GM18868 (cell line): ENCODE measurements at regions not wholly inside any gene's neighbourhood (a gene's known extent, or its start where the extent isn't known, plus 50 kb on each side); places are given as distances from the start of the nearest gene placed in this dataset.
"Not testable (repeated sequence)": the region's sequence is repeated elsewhere in the genome, so short reads cannot be mapped to it uniquely, and the experiment has no call there.

Experiments
- ATAC-seq: cut with Tn5 transposase; IDR thresholded peaks from one replicate; pipeline ENCODE4 v1.9.1; 2021; ENCODE audit warnings: mild to moderate bottlenecking, moderate library complexity; ENCODE audit not compliant: unreplicated experiment

- ATAC-seq, result no peak
Observed at GRCh38 chr1:234922987-234923386, 205.7 kb downstream of the TOMM20 start.

- ATAC-seq, result no peak
Observed at GRCh38 chr1:234921266-234922062, 207.2 kb downstream of the TOMM20 start.

- ATAC-seq, result no peak
Observed at GRCh38 chr1:234920843-234921140, 207.8 kb downstream of the TOMM20 start.

- no peak for ATAC-seq
Observed at GRCh38 chr1:234920136-234920842, 208.3 kb downstream of the TOMM20 start.

DNA sequence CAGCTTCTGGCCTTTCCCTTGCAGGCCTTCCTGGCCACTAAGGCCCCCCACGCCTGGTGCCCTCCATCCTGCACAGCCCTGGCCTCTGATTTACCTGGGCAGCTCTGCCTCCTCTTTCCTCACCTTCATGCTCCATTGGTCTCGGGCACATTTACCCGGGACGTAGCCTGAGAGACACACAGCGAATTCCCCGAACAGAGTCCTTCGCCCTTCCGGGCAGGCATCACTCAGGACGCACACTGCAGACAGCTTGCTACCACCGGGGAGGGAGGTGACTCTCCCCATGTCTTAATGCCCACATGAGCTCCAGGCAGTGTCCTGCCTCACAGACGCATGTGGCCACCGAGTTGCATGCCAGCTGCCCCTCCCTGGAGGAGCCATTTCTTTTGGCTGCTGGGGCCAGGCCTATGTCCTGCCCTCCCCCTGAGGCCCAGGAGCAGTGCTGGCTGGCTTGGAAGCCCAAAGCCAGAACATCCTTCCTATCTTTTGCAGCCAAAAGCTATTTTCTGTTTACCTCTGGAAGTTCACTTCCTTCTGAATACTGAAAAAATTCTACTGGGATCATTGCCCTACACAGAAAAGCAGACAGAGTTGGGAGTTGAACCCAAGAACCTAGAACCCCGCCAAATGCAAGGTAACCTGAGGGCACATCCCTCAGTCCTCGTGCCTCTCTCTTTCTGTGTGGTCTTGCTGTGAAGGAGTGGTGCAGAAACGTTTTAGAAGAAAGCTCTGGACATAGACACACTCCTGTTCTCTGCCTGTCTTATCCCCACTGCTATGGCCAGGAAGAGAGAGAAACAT is 209.5 kb downstream of the TOMM20 start:
- ATAC-seq, result no peak

- no peak for ATAC-seq
Observed at GRCh38 chr1:234918181-234918841, 210.3 kb downstream of the TOMM20 start.

DNA sequence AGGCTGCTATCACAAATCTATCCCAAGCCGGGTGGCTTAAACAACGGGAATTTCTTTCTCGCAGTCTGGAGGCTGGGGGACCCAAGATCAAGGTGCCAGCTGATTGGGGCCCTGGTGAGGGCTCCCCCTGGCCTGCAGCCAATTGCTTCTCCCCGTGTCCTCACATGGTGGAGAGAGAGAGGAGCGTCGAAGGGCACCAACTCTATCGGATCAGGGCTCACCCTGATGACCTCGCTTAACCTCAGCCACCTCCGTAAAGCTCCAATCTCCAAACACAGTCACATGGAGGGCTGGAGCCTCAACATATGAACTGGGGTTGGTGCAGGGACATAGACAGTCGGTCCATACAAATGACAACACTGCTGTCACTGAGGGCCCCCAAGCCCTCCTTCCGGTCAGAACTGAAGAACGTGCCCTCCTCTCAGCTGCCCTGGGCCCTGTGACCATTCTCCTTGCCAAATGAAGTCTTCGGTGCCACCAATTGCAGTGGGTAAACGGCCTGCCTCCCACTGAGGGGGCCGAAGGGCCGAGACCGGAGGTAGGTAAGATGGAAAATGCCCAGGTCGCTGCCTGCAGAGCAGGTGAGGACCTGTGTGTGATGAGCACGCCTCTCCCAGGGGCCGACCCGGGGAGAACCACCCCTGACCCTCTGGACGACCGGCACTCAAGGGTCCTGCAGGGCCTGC is 211.0 kb downstream of the TOMM20 start:
- ATAC-seq, result no peak

DNA sequence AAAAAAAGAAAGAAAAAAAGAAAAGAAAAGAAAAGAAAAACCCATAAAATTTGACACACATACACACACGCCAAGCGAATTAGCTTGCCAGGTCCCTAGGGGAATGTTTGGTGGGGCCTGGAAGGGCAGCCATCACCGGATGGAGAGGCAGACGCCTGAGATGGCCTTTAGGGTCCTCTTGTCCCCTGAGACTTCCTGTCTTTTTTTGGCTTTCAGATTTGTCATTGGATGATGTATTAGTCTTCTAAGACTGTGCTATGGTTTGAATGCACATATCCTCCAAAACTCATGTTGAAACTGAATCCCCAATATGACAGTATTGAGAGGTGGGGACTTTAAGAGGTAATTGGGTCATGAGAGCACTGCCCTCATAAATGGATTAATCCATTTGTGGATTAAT is 211.8 kb downstream of the TOMM20 start:
- ATAC-seq, result no peak

- no peak for ATAC-seq
Observed at GRCh38 chr1:234915924-234916675, 212.5 kb downstream of the TOMM20 start.

- ATAC-seq, result no peak
Observed at GRCh38 chr1:234914606-234915290, 213.9 kb downstream of the TOMM20 start.

DNA sequence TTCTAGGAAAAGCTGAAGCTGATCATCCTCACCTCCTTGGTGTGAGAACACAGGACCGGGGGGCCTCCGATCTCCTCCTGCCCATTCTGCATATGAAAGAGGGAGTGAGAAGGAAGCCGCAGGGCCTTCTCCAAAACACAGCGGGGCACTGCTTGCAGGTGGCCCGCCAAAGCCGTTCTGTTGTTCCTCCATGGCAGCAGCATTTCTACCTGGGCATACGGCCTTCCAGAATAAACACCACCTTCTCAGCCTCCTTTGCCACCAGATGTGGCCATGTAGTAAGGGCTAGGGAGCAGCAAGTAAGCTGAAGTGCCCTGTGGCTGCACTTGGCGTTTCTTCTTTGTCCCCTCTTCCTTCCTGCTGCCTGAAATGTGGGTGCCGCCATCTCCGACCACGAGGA is 214.9 kb downstream of the TOMM20 start:
- ATAC-seq, result no peak

DNA sequence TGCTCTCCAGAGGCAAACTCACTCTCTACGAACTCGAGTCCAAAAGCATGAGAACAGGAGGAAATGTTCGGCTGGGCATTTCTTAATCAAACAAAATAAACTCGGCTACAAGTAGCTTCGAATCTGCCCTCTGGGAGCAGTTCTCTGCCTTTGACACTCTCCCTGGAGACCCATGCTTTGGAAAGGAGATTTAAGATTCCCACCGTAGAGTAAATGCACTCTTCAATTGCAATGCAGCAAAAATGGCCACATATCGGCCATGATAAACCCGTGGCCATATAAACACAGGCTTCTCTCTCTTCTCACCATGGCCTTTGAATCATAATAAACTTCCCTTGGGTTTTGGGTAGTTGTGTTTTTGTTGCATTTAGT is 215.4 kb downstream of the TOMM20 start:
- ATAC-seq, result no peak

- no peak for ATAC-seq
Observed at GRCh38 chr1:234912548-234913277, 215.9 kb downstream of the TOMM20 start.

- ATAC-seq, result no peak
Observed at GRCh38 chr1:234911787-234912186, 216.8 kb downstream of the TOMM20 start.

GRCh38 chr1:234911136-234911535 is 217.5 kb downstream of the TOMM20 start:
- ATAC-seq, result not testable (repeated sequence)

DNA sequence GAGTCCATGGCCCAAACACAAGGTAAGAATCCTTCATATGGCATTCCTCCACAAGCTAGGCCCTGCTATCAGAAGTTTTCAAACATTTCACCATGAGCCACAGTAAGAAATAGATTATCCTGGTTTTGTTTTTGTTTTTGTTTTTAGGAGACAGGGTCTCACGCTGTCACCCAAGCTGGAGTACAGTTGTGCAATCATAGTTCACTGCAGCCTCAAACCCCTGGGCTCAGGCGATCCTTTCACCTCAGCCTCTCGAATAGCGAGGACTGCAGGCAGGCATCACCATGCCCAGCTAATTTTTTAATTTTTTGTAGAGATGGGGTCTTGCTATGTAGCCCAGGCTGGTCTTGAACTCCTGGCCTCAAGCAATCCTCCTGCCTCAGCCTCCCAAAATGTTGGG is 218.8 kb downstream of the TOMM20 start:
- no peak for ATAC-seq

DNA sequence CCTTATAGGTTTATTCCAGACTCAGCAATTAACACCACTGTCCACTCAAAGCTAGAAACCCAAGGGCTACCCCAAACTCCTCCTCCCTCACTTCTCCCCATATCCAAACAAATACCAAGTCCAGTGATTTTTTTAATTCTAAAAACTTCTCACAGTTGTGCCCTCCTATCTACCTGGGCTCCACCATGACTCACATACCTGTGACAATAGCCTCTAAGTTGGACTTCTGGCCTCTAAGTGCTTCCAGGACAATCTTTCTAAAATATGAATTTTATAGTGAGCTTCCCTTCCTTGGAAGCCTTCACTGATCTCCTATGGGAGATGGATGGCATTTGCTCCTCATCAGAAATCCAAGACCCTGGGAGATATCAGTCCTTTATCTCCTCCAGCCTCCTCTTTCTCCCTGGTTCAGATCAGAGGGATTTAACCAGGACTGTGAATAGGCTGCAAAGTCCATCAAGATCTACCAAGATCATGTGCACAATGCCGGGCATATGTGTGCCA is 219.3 kb downstream of the TOMM20 start:
- no peak for ATAC-seq

GRCh38 chr1:234908571-234908970 is 220.1 kb downstream of the TOMM20 start:
- no peak for ATAC-seq
